GM18499 (cell line): ENCODE measurements at regions not wholly inside any gene's neighbourhood (a gene's known extent, or its start where the extent isn't known, plus 50 kb on each side); places are given as distances from the start of the nearest gene placed in this dataset.
"Not testable (repeated sequence)": the region's sequence is repeated elsewhere in the genome, so short reads cannot be mapped to it uniquely, and the experiment has no call there.

Experiments
- ATAC-seq: cut with Tn5 transposase; IDR thresholded peaks from one replicate; pipeline ENCODE4 v1.9.1; 2021; ENCODE audit warnings: moderate number of reproducible peaks; ENCODE audit not compliant: insufficient read depth, unreplicated experiment

GRCh38 chr3:181554233-181554765 is 157.4 kb upstream of the SOX2 start:
- no peak for ATAC-seq

- ATAC-seq: no peak
Observed at GRCh38 chr3:181549266-181549665, 162.5 kb upstream of the SOX2 start.

DNA sequence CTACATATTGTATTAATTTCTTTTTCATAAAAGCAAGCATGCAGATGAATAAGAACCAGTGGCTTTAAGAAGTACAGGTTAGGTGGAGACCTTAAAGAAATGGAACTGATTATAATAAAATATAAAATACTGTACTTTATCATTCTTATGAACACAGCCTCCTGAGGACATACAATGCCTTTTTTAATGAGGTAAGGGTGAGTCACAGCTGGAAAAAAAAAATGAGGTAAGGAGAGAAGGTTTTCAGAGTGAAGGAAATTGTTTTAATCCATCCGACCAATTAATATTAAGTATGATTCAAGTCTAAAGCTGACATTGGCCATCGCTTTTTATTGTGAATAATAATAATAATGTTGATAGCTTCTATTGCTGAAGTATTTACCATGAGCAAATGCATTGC is 170.3 kb upstream of the SOX2 start:
- ATAC-seq: no peak

DNA sequence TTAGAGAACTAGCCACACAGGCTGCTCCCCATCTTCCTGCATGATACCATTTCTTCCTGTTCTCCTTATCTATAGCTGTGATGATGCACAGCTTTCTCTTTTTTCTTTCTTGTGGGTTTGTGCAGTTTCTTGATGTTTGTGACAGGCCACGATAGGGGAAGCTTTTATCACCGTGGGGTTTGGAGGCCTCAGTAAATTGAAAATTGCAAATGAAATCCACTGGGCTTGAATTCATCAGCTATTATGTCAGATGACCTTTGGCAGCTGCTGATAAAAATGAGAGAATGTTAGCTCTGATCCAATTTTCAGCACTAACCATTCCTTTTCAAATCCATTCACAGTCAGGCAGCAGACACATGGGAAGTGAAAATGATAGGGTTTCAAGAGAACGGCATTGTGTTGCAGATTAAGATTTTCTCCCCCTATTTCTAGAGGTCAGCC is 176.9 kb upstream of the SOX2 start:
- no peak for ATAC-seq

DNA sequence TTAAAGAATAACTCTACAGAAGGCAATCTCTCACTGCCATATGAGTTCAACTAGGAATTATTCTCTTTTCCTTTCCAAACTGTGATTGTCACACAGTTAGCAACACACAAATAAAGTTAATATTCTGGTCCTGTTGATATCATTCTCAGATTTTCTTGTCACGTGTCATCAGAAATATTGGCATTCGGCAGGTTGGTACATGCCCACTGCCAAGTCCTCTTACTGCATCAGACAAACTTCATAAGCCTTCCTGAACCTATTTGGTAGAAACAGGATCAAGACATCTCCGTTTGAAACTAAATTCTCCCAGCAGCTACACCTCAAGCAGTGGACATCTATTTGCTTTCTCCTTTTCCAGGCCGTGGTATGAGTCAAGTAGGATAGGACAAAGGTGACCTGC is 177.9 kb upstream of the SOX2 start:
- ATAC-seq: no peak

GRCh38 chr3:181530584-181530983 is 181.1 kb upstream of the SOX2 start:
- no peak for ATAC-seq

DNA sequence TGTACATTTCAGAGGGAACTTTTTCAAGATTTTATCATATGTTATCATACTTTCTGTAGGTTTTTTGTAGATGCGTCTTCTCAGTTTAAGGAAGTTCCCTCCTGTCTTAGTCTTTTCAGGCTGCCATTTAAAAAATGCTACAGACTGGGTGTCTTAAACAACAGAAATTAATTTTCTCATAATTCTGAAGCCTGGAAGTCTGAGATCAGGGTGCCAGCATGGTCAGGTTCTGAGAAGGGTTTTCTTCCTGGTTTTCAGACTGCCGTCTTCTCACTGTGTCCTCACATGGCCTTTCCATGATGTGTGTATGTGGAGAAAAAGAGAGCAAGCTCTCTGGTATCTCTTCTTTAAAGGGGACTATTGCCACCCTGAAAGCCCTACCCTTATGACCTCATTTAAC is 189.9 kb upstream of the SOX2 start:
- no peak for ATAC-seq

GRCh38 chr3:181518222-181518621 is 193.5 kb upstream of the SOX2 start:
- ATAC-seq: no peak

- ATAC-seq: no peak
Observed at GRCh38 chr3:181512787-181513186, 198.9 kb upstream of the SOX2 start.

- ATAC-seq: no peak
Observed at GRCh38 chr3:181510500-181510899, 201.2 kb upstream of the SOX2 start.

GRCh38 chr3:181497358-181497757 is 214.4 kb upstream of the SOX2 start:
- ATAC-seq: no peak

- no peak for ATAC-seq
Observed at GRCh38 chr3:181493423-181493822, 218.3 kb upstream of the SOX2 start.

DNA sequence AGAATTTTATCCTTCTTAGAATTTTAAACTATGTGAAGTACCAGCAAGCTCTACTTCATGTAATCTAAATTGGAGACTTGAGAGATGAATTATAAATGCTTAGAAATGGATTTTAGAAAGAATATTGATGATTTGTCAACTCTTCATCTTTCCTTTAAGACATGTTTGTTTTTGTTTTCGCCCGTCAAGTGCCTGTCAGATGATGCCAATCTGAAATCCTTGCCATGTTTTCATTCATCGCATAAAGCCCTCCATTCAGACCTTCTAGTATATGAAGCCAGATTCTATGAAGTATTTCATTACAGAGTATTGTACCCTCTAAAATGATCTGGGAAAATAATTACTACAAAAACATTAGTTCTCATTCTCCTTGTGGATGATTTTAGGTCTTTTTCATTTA is 223.2 kb upstream of the SOX2 start:
- no peak for ATAC-seq

GRCh38 chr3:181487236-181487978 is 224.3 kb upstream of the SOX2 start:
- no peak for ATAC-seq

GRCh38 chr3:181486141-181486885 is 225.4 kb upstream of the SOX2 start:
- no peak for ATAC-seq

GRCh38 chr3:181484026-181484425 is 227.7 kb upstream of the SOX2 start:
- ATAC-seq: no peak

DNA sequence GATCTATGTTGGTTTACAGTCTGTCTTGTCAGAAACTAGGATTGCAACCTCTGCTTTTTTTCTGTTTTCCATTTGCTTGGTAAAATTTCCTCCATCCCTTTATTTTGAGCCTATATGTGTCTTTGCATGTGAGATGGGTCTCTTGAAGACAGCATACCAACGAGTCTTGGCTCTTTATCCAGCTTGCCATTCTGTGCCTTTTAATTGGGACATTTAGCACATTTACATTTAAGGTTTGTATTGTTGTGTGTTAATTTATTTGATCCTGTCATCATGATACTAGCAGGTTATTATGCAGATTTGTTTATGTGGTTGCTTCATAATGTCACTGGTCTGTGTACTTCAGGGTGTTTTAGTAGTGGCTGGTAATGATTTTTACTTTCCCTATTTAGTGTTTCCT is 236.6 kb upstream of the SOX2 start:
- not testable (repeated sequence) for ATAC-seq

GRCh38 chr3:181470349-181470748 is 241.4 kb upstream of the SOX2 start:
- ATAC-seq: no peak

DNA sequence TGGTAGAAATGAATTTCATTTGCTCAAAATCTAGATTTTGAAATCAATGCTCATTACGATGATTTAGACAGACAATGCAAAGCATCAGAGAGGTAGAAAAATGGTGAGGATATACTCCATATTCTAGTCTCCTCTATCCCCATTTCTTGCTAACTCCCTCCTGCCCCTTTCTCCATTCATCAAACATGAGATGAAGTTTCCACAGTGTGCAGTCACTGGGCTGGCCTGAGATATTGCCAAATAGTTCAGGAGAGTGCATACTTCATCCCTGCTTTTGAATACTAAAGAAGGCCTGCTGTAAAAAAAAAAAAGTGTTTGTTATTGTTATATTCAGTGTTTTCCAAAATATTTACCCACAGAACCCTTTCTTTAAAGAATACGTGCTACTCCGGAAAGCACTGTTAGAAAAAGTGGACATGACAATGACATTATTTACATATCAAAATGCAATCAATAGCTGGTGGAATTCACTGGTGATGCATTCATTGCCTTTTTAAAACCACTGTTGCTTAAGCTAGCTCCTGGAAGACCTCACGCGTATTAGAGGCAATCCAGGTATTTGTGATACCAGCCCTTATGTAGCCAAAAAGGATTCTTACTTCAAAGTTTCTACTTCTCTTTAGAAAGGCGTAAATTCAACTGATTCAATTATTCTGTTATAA is 247.6 kb upstream of the SOX2 start:
- no peak for ATAC-seq

- no peak for ATAC-seq
Observed at GRCh38 chr3:181461381-181461780, 250.3 kb upstream of the SOX2 start.

DNA sequence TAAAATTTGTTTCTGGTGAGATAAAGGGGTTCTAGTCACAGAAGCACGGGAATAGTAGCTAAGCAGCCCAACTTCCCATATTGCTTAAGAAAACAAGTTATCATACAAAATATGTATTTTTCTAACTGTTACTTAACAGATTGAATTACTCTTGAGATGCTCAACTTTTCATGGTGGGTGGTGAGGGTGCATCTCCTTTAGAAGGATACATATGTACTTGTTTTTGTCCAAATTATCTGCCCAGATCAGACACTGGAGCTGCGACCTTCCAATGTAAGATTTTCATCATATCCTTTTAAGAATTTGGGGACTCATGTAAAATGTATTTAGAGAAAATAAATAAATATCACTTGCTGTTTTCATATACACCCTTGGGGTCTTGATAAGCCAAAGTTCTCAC is 252.2 kb upstream of the SOX2 start:
- ATAC-seq: no peak
